Activated T-helper 1 cell treated with anti-CD3 and anti-CD28 coated beads, Interleukin-2, amount 50 U/mL, for 16 hours (primary cell): ENCODE measurements at regions not wholly inside any gene's neighbourhood (a gene's known extent, or its start where the extent isn't known, plus 50 kb on each side); places are given as distances from the start of the nearest gene placed in this dataset.
"Not testable (repeated sequence)": the region's sequence is repeated elsewhere in the genome, so short reads cannot be mapped to it uniquely, and the experiment has no call there.

Experiments used
- DNase-seq, 2 donors: peaks; one replicate each; pipeline ENCODE4 v3.0.0-alpha.2; 2020; ENCODE audit warnings: low read depth in 1 of 2, low spot score in 1 of 2

DNA sequence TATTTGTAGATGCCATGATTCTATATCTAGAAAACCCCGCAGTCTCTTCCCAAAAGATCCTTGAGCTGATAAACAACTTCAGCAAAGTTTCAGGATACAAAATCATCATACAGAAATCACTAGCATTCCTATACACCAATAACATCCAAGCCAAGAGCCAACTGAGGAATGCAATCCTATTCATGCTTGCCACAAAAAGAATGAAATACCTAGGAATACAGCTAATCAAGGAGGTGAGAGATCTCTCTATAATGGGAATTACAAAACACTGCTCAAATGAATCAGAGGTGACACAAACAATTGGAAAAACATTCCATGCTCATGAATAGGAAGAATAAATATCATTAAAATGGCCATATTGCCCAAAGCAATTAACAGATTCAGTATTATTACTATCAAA lies 551.4 kb upstream of the SLC39A10 start:
- no peak for DNase-seq

DNA sequence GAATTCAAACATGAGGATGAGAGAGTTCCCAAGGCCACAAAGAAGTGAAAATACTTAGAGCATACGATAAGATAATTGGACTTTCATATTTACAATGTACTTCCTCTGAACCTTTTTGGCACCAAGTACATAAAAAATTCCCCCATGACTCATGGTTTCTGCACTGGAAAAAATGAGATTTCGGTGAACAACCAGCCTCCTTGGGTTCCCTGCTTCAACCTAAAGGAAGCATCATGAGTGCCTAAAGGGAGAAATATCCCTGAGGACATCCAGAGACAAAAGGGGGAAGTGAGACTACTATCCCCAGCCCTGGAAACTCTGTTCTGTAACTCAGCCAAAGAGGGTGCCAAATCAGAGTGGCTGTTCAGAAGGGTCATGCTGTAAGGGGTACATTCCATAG lies 562.7 kb upstream of the SLC39A10 start:
- no peak for DNase-seq

DNA sequence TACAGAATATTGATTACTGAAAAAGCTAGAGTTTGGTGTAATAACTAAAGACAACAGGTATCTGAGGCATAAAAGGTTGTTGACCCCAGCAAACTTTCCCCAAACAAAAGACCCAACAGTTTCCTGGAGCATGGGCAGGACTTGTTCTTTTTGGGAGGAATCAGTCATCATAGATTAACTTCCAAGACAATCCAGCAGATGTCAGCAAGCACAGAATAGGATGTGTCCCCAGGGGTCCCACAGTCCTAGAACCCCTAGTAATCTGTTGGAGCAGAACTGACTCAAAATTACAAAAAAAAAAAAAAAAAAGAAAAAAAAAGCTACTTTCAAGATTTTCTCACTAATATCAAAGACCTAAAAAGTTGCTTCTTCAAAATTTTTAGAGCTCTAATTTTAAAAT lies 564.7 kb upstream of the SLC39A10 start:
- no peak for DNase-seq

GRCh38 chr2:195072806-195073205 lies 584.2 kb upstream of the SLC39A10 start:
- DNase-seq, result not testable (repeated sequence)

DNA sequence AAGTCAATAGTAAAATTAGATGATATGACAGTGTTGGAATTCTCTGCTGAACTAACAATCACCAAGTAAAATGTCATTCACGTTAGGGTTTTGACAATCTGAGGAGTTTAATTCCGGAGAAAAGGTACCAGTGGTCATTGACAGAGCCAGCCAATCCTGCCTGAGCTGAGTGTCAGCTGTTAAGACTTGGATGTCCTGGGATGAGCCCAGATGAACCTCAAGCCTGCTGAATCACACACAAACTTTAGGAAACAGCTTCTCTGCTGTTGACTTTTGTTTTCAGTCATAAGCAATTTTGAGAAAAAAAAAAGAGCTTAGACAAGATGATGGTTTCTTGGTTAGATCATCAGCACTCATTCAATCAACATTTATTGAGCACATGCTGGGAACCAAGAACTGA lies 600.0 kb upstream of the SLC39A10 start:
- no peak for DNase-seq

DNA sequence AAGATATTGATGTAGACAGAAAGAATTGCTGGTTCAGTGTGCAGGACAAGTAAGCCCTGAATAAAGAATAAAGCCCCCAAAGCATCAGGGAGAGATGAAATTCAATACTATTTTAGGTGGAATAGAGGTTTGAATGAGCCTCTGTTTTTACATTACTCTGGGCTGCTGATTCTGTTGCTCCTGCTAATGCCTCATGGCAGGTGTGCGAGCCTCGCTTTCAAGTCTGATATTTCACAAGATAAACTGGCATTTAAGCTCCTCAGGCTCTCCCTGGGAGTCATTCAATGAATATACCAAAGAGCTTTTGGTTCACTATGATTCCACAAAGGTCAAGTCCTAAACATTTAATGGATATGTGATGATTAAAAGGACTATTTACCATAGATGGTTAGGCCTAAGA lies 601.0 kb upstream of the SLC39A10 start:
- DNase-seq, result no peak

DNA sequence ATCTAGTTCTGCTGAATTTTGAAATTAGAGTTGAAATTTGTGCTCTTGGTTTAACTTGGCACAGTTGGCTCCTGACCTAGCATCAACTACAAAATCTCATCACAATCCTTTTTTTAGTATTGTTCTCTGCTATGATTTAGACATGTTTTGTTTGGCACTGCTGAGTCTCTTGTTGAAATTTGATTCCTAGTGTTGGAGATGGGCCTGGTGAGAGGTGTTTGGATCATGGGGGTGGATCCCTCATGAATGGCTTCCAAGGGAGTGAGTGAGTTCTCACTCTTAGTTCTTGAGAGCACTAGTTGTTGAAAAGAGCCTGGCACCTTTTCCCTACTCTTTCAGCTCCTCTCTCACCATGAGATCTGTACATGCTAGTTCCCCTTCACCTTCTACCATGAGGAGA lies 605.6 kb upstream of the SLC39A10 start:
- no peak for DNase-seq

GRCh38 chr2:195049372-195050031 lies 607.5 kb upstream of the SLC39A10 start:
- DNase-seq, result no peak

- no peak for DNase-seq
Measured at GRCh38 chr2:195047955-195048354, 609.1 kb upstream of the SLC39A10 start.

GRCh38 chr2:195044801-195045200 lies 612.2 kb upstream of the SLC39A10 start:
- DNase-seq, result no peak

GRCh38 chr2:195038153-195038552 lies 618.9 kb upstream of the SLC39A10 start:
- DNase-seq, result no peak

GRCh38 chr2:195037045-195037444 lies 620.0 kb upstream of the SLC39A10 start:
- DNase-seq, result no peak

DNA sequence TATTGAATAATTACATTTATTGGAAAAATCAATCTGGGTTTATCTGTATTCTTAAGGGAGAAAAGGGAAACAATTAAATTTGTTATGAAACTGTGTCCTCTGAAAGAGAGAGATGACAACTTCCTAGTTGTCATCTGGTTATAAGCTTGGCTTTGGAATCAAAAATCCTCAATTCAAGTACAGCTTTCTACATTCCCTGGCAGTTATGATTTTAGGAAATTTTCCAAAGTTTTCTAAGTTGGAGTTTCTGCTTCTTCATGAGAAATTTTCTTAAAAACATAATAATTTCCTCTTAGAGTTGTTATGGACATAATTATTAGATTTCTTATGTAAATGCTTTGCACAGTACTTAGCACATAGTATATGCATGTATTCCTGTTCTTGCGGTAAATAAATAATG lies 625.6 kb upstream of the SLC39A10 start:
- no peak for DNase-seq

DNA sequence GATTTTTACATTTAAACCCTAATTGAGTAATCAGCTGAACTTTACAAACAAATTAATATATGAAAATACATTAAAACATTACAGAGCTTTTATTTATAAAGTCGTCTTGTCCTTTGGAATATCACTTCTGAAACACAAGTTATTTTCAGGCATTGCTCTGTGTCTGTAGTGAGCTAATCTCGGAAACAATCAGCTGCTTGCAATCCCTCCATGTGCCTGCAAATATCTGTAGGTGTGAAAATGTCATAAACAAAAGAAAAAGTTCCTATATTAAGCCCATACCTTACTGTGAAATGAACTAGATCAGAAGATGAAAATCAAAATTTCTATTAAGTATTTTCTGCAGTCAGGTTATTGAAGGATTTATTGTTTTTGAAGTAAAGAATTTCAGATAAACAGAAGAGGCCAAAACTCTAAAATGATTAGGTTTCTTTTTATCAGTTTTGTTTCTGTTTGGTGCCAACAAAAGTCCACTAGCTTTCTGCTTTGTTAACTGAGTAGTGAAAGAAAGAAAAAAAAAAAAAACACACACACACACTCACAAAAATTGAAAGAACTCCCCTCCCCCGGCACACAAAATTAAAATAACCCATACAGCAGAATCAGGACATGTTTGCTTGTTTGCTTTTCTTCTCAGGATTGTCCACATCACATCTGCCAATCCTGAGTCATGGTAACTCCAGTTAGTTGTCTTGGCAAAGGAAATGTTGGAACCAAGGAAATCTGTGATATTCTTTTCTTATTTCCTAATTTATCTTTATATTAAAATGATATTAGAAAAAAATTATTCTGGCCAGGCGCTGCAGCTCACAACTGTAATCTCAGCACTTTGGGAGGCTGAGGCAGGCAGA lies 627.0 kb upstream of the SLC39A10 start:
- no peak for DNase-seq

DNA sequence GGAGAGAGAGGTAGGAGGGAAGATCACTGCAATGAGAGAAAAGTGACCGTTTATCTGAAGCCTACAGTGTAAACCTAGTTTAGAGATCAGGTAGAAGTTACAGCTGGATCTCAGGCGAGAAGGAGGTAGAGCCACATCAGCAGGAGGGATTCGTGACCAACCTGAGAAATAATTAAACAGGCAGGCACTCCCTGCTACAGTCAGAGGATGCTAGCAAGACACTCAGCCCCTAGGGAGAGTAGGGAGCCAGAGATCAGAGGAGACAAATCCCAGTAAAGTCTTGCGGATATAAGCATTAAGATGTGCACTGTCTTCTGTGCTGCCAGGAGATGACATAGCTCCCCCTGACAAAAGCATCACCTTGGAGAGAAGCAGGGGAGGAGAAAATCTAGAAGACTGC lies 629.1 kb upstream of the SLC39A10 start:
- DNase-seq, result no peak

GRCh38 chr2:195026261-195026660 lies 630.8 kb upstream of the SLC39A10 start:
- DNase-seq, result no peak

- DNase-seq, result no peak
Measured at GRCh38 chr2:195022508-195022830, 634.6 kb upstream of the SLC39A10 start.

- no peak for DNase-seq
Measured at GRCh38 chr2:195021711-195022507, 635.1 kb upstream of the SLC39A10 start.

DNA sequence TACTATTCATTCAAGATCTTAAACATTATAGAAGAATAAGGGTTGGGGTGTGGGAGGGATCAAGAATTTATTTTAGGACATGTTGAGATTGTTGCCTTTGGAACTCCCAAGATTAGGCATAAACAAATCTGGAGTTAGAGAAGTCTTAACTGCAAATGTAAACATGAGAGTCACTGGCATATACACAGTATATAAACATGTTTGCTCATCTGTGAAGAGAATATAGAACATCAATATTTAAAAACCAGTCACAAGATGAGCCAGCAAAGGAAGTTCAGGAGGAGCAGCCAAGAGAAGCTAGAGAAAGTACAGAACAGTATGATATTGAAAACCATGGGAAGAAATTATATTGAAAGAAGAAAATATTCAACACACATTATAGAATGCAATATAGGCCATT lies 638.6 kb upstream of the SLC39A10 start:
- no peak for DNase-seq

- DNase-seq, result no peak
Measured at GRCh38 chr2:195017890-195018289, 639.1 kb upstream of the SLC39A10 start.

GRCh38 chr2:195016841-195017240 lies 640.2 kb upstream of the SLC39A10 start:
- no peak for DNase-seq

DNA sequence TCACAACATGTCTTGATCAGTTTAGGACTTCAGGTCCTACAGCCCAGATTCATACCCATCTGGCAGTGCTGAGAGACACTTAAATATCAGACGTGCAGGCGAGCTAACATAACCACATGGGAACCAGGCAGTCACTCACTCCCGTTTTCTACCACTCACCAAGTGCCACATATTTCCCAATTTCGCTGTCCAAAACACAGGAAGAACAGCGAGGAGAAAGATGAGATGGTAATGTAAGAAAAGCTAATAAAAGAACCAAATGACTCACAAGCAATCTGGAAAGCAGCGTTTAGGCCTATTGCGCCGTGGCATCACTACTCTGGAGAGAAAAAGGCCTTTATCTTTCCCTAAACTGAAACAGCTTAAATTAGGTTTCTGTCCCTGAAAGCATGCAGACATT lies 647.8 kb upstream of the SLC39A10 start:
- DNase-seq, result no peak
